Ovary (tissue), 3 donors: ENCODE measurements at regions not wholly inside any gene's neighbourhood (a gene's known extent, or its start where the extent isn't known, plus 50 kb on each side); places are given as distances from the start of the nearest gene placed in this dataset.

Source experiments
- CTCF ChIP-seq, 3 donors: fragments of 450-650 bp in 2 of 3; fragments of 200-600 bp in 1 of 3; IDR thresholded peaks; one replicate each; pipeline versions ENCODE4 v1.5.1 to v1.8.0; 2016 to 2022; ENCODE audit warnings: antibody characterized with exemption in 3 of 3, mild to moderate bottlenecking in 1 of 3
- POLR2A ChIP-seq: fragments of 450-650 bp; IDR thresholded peaks from one replicate; pipeline ENCODE4 v1.6.1; 2017; ENCODE audit warnings: antibody characterized with exemption, mild to moderate bottlenecking, moderate library complexity
- donor health status: DM: no; HTN: no; CAD: no.

- no peak for TF ChIP-seq CTCF (IDR thresholded peaks at IDR 0.05)
- TF ChIP-seq POLR2A, result no peak
Measured at GRCh38 chr9:118325757-118326156, 621.6 kb downstream of the TLR4 start.
